ENCODE measurements at regions not wholly inside any gene's neighbourhood (a gene's known extent, or its start where the extent isn't known, plus 50 kb on each side); places are given as distances from the start of the nearest gene placed in this dataset.
"Not testable (repeated sequence)": the region's sequence is repeated elsewhere in the genome, so short reads cannot be mapped to it uniquely, and the experiment has no call there.

DNA sequence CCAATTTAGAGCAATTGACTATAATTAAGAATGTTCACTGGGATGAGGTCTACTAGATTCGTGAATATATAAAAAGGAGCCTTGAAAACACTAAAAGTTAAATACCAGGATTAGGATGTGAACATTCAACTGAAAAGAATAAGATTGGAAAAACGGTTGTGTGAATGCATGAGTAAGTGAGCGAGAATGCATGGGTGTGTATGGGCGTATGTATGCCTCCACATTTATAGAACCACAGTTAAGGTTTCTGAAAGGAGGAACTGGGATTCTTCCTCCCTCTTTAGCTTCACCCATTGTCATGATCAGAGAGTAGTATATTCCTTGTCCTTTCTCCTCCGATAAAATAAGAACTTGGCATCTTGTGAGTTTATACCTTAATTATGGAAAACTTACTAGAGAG lies 151.1 kb upstream of the UBE2E3 start:
- no peak for DNase-seq

DNA sequence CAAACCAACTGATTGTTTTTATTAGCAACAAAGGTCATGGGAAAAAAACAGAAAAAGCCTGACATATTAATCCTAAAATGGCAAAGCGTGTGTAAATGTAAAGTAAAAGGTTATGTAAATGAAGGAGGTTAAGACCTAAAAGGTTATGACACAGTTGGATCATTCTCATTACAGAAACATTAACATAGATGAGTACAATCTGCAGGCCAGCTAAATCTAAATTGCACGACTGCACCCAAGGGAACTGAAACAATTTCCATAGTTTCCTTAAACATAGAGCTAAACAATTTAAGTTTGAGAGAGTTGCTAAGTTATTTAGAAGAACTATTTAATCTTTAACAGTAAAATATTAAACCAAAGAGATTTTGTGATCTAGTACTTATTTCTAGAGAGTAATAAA lies 151.6 kb upstream of the UBE2E3 start:
- no peak for DNase-seq

DNA sequence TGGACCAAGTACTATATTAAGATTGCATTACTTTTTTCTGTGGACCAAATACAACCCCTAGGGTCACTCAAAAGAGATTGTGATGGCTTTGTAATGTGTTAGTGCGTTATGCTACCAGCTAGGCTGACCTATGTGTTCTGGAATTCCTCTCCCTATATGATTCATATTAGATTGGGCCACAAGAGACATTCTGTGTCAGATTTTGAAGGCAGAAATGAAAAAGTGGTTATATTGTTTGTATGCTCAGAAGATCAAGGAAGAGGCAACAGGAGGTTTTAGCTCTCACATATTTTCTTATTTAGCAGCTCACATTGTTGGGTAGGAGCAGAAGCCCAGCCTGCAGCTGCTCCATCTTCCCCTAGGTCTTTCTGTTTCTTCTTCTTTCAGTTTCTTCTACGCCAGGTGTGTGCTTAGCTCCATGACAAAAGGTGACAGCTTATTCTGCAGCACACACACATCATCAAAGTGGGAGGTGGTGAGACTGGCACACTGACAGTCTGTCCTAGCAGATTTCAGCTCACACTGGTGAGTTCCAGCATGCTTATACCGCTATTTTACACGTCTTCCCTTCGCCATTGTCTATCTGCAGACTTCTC lies 156.8 kb upstream of the UBE2E3 start:
- DNase-seq, result no peak

DNA sequence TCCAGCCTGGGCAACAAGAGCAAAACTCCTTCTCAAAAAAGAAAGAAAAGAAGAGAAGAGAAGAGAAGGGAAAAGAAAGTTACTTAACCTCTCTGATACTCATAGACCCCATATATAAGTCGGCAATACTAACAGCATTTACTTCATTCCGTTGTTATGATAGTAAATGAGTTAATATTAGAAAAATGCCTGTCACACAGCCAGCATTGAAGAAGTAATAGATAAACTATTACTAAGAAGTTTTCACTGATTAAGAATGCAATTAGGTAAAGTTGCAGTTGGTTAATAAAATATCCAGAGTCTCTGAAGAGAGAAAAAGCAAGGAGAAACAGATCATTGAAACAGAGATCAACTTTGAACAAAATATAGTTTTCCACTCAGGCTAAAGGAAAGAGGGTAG lies 161.3 kb upstream of the UBE2E3 start:
- no peak for DNase-seq

DNA sequence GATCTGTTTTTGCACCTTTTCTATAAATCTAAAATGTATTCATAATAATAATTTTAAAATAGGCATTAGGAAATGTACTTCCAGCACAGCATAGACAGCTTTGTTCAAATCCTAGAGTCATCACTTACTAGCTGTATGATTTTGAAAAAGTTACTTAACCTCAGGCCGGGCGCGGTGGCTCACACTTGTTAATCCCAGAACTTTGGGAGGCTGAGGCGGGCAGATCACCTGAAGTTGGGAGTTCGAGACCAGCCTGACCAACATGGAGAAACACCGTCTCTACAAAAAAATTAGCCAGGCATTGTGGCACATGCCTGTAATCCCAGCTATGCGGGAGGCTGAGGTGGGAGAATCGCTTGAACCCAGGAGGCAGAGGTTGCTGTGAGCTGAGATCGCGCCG lies 161.7 kb upstream of the UBE2E3 start:
- not testable (repeated sequence) for DNase-seq

DNA sequence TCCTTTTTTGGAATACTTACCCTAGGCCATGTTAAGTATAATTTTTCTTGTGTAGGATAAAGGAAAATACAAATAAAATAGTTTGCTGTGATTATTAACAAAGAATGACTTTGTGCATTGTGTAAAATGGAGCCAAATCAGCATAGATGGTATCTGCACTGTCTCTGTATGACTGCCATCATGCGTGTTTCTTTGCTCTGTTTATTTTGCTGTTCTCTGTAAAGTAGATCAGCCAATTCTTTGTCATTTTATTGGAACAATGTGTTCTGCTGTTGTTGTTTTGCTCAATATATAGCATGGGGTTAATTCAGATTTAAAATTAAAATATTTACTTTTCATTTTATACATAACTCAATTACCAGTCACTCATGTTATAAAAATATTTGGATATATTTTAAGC lies 181.3 kb upstream of the UBE2E3 start:
- DNase-seq, result no peak

DNA sequence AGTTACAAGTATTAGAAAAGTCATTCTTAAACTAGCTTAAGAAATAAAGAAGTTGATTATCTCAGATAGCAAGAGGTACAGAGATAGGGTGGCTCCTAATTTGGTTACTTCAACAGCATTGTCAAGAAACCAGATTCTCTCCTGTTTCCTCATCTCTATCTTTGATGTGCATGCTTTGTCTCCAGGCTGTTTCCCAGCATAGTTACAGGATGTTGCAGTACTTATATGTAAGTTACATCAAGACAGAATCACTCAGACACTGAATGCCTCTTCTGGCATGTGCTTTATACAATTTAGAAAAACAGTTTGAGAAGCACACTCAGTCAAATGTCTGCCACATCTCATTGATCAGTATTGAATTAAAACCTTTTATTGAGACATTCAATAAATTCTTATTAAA lies 189.5 kb upstream of the UBE2E3 start:
- no peak for DNase-seq

DNA sequence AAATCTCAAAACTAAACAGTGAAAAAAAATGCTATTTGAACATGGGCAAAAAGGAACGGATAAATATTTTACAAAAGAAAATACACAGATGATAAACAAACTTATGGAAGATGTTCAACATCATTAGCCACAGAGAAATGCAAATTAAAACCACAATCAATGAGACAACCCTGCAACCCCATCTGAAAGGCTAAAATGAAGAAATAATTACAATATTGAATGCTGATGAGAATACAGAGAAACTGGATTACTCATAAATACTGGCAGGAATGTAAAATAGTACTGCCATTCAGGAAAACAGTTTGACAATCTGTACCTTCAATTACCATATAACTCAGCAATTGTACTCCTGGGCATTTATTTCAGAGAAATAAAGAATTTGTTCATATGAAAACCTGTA lies 193.1 kb upstream of the UBE2E3 start:
- DNase-seq, result no peak

DNA sequence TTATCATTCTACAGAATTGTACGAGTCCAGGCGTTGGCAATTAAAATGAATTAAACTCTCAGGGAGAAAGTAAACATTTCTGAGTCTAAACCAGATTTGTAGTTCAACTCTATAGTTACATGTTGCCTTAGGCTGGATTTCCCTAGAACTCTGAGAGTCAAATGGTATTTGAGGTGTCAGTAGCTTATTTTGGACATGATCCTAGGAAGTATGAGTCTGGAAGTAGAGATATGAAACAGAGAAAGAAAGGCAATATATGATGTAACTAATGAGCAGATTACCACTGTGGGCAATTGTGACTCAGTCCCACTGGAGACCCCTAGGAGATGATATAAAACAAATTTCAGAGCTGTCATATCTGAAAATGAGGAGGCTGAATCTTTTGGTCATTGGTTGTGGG lies 199.1 kb upstream of the UBE2E3 start:
- no peak for DNase-seq

DNA sequence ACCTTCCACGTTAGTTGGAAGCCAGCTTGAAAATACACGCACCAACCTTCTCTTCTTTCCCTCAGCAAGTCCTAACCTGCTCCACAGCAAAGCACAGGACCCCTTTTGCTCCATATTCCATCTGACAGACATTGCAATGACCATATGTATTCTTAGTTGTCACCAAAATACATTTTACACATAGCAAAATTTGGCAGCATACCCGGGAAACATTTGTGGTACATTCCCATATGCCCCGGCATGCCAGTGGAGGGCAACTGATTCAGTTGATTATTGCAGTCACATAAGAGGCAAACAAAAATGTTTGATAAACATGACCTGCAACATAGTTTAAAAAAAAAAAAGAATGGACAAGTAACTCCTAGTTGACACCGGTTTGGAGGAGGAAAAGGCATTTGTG lies 202.1 kb upstream of the UBE2E3 start:
- no peak for DNase-seq

DNA sequence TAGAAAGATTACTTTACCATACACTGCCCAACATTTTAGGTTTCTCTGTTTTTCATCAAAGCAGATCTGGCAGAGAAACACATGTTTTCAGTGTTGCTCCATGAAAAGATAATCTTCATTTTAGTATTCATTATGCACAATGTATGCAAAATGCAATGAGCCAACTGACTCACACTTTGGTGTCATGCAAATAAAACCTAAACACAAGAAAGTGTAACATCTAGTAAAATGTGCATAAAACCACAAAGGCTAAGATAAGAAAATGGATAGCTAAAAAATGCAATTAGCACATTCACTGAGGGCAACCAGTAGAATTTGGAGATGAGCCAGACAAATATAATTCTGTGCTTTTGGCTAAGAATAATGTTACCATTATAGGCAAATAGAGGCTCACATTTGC lies 203.5 kb upstream of the UBE2E3 start:
- no peak for DNase-seq

DNA sequence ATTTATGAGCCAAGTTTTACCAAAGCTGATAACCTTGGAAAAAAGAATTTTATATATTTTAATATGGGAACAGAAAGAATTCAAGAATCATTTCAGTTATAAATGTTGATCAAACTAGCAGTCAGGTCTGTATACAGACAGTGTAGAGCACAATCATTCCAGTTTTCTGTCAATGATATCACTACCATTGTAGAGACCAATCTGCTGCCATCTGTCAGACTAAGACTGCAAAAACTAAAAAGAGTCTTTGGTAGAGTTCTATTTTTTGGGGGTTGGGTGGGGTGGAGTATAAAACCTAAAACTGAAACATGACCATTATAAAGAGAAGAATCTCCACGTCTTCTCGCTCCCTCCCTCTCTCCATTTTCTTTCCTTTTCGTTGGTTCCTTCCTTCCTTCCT lies 204.7 kb upstream of the UBE2E3 start:
- DNase-seq, result no peak

DNA sequence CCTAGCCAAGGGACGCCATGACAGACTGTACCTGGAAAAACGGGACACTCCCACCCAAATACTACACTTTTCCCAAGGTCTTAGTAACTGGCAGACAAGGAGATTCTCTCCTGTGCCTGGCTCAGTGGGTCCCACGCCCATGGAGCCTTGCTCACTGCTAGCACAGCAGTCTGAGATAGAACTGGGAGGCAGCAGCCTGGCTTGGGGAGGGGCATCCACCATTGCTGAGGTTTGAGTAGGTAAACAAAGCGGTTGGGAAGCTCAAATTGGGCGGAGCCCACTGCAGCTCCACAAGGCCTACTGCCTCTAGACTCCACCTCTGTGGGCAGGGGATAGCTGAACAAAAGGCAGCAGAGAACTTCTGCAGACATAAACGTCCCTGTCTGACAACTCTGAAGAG lies 215.1 kb upstream of the UBE2E3 start:
- DNase-seq, result not testable (repeated sequence)

DNA sequence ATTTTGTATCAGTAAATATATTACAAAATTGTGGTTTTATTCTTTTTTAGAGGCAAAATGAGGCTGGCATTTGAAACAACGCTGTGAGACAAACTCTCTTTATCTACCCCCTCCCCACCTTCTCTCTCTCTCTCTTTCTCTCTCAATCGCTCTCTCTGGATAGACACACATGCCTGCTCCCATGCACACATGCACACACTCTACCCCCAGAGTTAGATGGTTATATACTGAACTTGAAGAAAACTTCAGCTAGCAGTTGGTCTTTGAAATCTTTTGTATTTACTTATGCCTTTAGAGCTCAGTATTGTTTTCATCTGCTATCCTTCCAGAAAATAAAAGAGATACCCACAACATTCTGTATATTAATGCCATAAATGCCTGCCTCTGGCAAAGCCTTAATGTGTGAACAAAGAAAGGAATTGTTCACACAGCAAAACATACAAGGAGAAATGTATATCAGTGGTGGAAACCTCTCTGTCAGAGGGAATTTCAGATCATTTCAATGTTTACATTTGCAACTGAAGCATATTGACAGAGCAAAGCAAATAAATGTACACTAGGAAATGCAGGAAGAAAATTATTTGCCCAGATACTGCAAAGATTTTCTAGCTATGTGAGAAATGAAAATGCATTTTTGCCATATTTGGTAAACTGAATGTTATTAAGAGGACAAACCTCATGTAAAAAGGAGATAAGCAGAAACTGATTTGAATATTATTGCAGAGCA lies 217.0 kb upstream of the UBE2E3 start:
- DNase-seq, result no peak

DNA sequence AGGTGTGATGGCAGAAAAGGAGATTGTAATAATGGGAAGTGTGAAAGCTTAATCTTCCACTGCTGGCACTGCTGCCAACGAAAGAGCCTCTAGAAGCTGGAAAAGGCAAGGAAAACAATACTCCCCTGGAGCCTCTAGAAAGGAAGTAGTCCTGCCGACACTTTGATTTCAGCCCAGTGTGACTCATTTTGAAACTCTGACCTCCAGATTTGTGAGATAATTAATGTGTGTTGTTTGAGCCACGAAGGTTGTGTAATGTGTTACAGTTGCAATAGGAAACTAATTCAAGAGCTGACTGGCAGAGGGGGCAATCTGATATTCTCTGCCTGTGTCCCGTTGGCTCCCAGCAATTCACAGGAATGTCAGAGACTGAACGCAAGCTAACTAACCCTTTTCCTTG lies 219.2 kb upstream of the UBE2E3 start:
- DNase-seq, result no peak

DNA sequence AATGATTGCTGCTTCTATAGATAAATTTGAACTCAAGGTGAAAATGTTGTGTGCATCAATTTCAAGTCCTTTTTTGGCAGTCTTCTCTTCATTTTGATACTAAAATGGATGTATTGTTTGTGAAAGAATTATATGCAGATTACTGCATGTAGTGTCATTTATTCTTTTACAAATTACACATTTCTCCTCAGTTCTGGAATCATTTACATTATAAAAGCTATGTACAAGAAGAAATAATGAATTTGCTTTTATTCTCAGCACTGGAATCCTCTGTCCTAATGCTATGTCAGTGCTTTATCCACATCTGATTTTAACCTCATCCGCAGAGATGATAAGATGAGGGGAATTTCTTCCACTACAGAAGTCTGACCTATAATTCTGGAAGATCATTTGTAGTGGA lies 220.8 kb upstream of the UBE2E3 start:
- no peak for DNase-seq

DNA sequence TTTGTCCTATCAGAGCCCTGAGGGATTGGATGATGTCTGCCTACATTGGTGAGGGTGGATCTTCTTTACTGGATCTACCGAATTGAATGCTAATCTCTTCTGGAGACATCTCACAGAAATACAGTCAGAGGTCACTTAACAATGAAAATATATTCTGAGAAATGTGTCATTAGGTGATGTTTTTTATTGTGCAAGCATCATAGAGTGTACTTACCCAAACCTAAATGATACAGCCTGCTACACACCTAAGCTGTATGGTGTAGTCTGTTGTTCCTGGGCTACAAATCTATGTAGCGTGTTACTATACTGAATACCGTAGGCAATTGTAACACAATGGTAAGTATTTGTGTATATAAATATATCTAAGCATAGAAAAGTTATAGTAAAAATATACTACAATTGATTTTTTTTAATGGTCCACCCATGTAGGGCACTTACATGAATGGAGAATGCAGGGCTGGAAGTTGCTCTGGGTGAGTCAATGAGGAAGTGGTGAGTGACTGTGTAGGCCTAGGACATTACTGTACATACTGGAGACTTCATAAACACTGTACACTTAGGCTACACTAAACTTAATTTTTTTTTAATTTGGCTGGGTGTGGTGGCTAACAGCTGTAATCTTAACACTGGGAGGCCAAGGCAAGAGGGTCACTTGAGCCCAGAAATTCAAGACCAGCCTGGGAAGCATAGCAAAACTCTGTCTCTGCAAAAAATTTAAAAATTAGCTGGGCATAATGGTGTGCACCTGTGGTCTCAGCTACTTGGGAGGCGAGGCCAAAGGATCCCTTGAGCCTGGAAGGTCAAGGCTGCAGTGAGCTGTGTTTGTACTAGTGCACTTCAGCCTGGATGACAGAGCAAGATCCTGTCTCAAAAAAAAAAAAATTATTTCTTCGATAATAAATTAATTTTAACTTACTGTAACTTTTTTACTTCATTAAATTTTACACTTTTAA lies 226.3 kb upstream of the UBE2E3 start:
- no peak for DNase-seq

DNA sequence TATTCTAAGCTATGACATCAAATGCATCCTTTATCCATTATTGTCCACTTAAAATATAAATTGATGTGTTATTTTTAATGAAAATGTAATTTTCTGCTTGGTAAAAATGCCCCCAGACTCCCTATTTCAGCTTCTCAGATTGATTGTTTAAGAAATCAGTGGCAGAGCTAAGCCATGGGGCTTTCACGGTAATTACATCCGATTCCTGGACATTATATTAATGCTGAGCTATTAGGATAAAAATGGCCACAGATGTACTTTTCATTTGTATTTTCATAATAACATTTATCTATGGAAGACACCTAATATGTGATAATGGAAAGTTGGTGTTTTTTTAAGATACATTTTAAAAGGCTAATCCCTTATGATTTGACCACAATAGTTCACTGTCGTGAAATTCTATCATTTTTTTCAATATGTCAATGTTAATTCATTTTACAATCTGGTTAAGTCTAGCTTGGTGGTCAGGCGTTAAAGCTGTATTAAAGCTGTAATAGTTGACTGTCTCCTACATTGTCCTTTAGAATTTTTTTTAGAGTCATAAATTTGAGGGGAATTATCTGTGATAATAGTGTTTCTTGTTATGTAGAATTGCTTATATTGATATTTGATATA lies 229.0 kb upstream of the UBE2E3 start:
- DNase-seq, result no peak

DNA sequence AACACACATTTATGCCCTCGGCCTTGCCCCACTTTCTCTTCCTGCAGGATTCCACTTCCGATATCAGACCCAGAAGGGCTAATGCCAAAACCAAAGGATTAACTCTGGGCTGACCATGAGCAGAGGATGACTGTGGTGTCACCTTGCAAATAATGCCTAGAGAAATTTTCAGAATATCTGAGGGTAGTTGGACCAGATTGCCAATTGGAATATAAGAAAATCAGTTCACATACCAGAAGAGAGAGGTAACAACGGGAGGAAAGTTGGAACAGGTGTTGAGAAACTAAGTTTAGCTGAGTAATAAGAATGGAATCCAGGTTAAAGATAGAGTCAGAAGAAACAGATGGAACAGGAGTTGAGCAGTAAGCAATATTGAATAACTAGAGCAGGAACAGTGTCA lies 232.7 kb upstream of the UBE2E3 start:
- no peak for DNase-seq

DNA sequence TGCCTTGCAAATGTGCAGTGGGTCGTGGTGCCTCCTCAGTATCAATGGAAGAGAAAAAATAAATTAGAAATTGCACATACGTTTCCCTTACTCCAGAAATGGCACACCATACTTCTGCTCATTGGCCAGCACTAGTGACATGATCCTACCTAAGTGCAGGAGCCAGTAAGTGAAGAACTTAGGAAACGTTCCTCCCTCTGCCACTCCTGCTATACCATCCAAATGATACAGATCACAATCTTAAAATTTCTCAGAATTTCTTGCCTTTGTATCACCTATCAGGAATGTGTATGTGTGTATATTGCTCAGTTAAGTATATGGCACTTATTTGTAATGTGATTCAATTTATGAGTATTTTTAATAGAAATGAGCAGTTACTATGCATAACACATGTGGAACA lies 237.0 kb upstream of the UBE2E3 start:
- no peak for DNase-seq

DNA sequence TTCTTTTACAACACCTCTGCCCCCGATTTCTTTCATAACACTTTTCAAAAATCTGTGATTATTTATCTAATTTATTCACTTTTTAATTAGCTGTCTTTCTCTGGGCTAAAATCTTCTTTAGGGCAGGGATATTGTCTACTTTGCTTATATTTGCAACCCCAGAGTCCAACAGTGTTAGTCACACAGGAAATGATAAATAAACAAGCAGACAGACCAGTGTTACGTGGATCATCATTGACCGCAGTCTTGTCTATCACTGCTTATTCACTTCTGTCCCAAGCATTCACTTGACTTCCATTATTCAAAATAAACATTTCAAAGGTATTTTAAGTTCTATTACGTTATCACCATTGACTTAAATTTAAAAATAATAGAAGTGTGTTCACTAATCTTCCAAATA lies 237.6 kb upstream of the UBE2E3 start:
- no peak for DNase-seq

DNA sequence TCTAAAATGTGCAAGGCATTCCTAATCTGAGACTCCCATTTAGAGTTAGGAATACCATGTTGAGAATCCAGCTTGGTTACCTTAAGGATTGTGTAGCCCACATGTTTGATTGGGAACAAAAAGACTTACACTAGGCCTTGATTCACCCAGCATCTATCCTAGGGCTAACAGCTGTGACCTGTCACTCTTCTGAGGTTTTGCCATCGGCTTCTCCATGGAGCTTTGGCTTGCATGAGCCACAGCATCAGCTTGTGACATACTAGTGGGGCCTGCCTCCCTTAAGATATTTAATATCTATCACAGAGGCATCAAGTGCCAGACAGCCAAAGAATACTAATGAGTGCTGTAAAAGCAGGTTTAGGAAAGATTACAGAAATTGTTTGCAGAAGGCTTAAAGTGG lies 241.3 kb upstream of the UBE2E3 start:
- DNase-seq, result no peak

DNA sequence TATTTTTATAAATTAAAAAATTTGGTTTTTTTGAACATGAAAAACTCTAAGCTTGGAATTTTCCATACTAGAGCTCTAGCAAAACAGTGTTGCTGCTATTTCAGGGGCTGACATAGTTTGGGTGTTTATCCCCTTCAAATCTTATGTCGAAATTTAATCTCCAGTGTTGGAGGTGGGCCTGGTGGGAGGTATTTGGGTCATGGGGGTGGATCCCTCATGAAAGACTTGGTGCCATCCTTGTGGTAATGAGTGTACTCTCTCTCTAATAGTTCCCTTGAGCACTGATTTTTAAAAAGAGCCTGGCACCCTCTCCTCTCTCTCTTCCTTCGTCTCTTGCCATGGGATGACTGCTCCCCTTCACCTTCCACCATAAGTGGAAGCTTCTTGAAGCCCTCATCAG lies 244.6 kb upstream of the UBE2E3 start:
- no peak for DNase-seq

DNA sequence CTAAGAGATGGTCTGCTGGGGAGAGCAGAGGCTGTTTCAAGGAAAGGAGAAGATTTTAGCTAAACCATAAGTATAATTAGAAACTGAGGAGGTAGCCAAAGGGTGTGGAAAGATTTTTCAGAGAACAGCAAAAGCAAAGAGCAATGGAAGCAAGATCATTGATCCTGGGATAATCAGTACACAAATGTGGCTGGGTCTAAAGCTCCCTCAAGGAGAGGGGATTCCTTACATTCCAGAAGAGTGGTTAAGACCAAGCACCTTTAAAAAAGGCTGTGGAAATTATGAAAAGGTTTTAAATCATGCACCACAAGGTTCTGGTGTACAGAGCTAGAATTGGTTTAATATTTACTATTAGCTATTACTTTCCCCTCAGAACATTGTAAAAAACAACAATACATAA lies 246.0 kb upstream of the UBE2E3 start:
- no peak for DNase-seq

Data from CD4-positive, alpha-beta T cell treated with Interleukin-21 for 1 hour (primary cell).